ENCODE measurements at regions not wholly inside any gene's neighbourhood (a gene's known extent, or its start where the extent isn't known, plus 50 kb on each side); places are given as distances from the start of the nearest gene placed in this dataset.

- TF ChIP-seq, protein P1, sequence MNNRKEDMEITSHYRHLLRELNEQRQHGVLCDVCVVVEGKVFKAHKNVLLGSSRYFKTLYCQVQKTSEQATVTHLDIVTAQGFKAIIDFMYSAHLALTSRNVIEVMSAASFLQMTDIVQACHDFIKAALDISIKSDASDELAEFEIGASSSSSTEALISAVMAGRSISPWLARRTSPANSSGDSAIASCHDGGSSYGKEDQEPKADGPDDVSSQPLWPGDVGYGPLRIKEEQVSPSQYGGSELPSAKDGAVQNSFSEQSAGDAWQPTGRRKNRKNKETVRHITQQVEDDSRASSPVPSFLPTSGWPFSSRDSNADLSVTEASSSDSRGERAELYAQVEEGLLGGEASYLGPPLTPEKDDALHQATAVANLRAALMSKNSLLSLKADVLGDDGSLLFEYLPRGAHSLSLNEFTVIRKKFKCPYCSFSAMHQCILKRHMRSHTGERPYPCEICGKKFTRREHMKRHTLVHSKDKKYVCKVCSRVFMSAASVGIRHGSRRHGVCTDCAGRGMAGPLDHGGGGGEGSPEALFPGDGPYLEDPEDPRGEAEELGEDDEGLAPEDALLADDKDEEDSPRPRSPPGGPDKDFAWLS (CRISPR knock-in tag; IDR thresholded peaks at IDR 0.05; ENCODE audit: borderline replicate concordance): no peak
- TF ChIP-seq SIN3B (IDR thresholded peaks at IDR 0.05; ENCODE audit: low read length) (no peak), ZNF124 (CRISPR knock-in tag; IDR thresholded peaks at IDR 0.05) (no peak), E2F5 (CRISPR knock-in tag; conservative IDR thresholded peaks at IDR 0.05) (no peak), TFDP1 (CRISPR knock-in tag; IDR thresholded peaks at IDR 0.05; ENCODE audit: borderline replicate concordance) (no peak)
- TF ChIP-seq, protein P2, sequence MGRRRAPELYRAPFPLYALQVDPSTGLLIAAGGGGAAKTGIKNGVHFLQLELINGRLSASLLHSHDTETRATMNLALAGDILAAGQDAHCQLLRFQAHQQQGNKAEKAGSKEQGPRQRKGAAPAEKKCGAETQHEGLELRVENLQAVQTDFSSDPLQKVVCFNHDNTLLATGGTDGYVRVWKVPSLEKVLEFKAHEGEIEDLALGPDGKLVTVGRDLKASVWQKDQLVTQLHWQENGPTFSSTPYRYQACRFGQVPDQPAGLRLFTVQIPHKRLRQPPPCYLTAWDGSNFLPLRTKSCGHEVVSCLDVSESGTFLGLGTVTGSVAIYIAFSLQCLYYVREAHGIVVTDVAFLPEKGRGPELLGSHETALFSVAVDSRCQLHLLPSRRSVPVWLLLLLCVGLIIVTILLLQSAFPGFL (CRISPR knock-in tag; IDR thresholded peaks at IDR 0.05): no peak
Measured at GRCh38 chr15:59797756-59798604, 108.9 kb upstream of the BNIP2 start (continued).
